Osteoblast (primary cell): ENCODE measurements at regions not wholly inside any gene's neighbourhood (a gene's known extent, or its start where the extent isn't known, plus 50 kb on each side); places are given as distances from the start of the nearest gene placed in this dataset.

Experiments
- DNase-seq: peaks from one replicate; pipeline ENCODE4 v3.0.0; 2011; ENCODE audit warnings: low spot score, mixed read lengths; ENCODE audit not compliant: insufficient read length; ENCODE audit errors: missing footprints
- H2AFZ ChIP-seq: 2 replicates; pipeline ENCODE4 v1.6.0; 2011; ENCODE audit warnings: mild to moderate bottlenecking, low read length
- H3K27ac ChIP-seq: 2 replicates; pipeline ENCODE4 v1.5.1; 2011; ENCODE audit warnings: mild to moderate bottlenecking, low read depth, low read length, moderate library complexity
- H3K27me3 ChIP-seq: 2 replicates; pipeline ENCODE4 v1.6.0; 2012; ENCODE audit warnings: mild to moderate bottlenecking, control low read depth, inconsistent platforms, low read length, moderate library complexity; ENCODE audit not compliant: insufficient read depth
- H3K36me3 ChIP-seq: 2 replicates; pipeline ENCODE4 v1.5.1; 2011; ENCODE audit warnings: mild to moderate bottlenecking, low read length, control low read depth, moderate library complexity; ENCODE audit not compliant: insufficient read depth
- H3K4me1 ChIP-seq: 2 replicates; pipeline ENCODE4 v1.5.1; 2011; ENCODE audit warnings: mild to moderate bottlenecking, low read length, control low read depth, moderate library complexity; ENCODE audit not compliant: insufficient read depth
- H3K4me2 ChIP-seq: 2 replicates; pipeline ENCODE4 v1.6.0; 2011; ENCODE audit warnings: mild to moderate bottlenecking, low read length; ENCODE audit not compliant: insufficient read depth
- H3K4me3 ChIP-seq: fragments of 200-600 bp; sonication (generic); 3 replicates; pipeline ENCODE4 v1.5.1; 2012; ENCODE audit warnings: mild to moderate bottlenecking, low read length, inconsistent platforms; ENCODE audit not compliant: insufficient read depth
- H3K79me2 ChIP-seq: 2 replicates; pipeline ENCODE4 v1.6.0; 2012; ENCODE audit warnings: mild to moderate bottlenecking, low read length, control low read depth, inconsistent platforms; ENCODE audit not compliant: insufficient read depth
- H3K9me3 ChIP-seq: 2 replicates; pipeline ENCODE4 v1.5.1; 2011; ENCODE audit warnings: low read depth, low read length, control low read depth
- H4K20me1 ChIP-seq: 2 replicates; pipeline ENCODE4 v1.6.0; 2012; ENCODE audit warnings: mild to moderate bottlenecking, low read length, control low read depth; ENCODE audit not compliant: insufficient read depth
- CTCF ChIP-seq: IDR thresholded peaks from 2 replicates; pipeline ENCODE4 v1.5.1; 2011; ENCODE audit warnings: mild to moderate bottlenecking, low read depth, low read length, moderate library complexity; ENCODE audit errors: extremely low read depth

- Histone ChIP-seq H4K20me1 (no peaks in the 10 kb centered on the region), H3K4me3 (no peak overlapping the region), H3K9me3 (no peaks in the 10 kb centered on the region), H2AFZ (no peak overlapping the region), H3K4me2 (no peak overlapping the region), H3K27ac (no peak overlapping the region), H3K4me1 (no peaks in the 10 kb centered on the region), H3K79me2 (no peaks in the 10 kb centered on the region), H3K27me3 (no peaks in the 10 kb centered on the region), H3K36me3 (no peaks in the 10 kb centered on the region)
- no peak for TF ChIP-seq CTCF
- DNase-seq, result no peak
These were observed 144.0 kb upstream of the KCND3 start for GRCh38 chr1:112133487-112133886.

DNA sequence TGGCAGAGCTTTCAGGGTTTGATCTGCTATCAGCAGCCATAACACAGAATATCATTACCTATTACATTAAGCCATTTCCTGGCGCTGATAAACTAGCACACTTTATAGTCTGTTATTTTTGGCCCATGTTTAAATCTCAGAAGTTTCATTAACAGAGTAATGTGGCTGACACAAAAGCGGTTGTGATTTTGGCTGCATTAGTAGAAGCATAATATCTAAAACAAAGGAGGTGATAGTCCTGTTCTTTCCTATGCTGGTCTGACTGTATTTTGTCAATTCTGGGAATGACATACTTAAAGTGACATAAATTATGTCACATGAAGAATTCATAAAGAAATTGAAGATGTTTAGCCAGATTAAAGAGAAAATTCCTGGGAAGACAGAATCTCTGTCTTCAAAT is 151.3 kb upstream of the KCND3 start:
- H4K20me1 ChIP-seq, result no peaks in the 10 kb centered on the region
- no peaks in the 10 kb centered on the region for H3K79me2 ChIP-seq
- no peaks in the 10 kb centered on the region for H3K9me3 ChIP-seq
- no peak for DNase-seq
- H3K27me3 ChIP-seq, result no peaks in the 10 kb centered on the region
- H3K27ac ChIP-seq, result no peak overlapping the region
- TF ChIP-seq CTCF, result no peak
- H3K4me2 ChIP-seq, result no peak overlapping the region
- H3K4me3 ChIP-seq, result no peak overlapping the region
- no peak overlapping the region for H2AFZ ChIP-seq
- H3K4me1 ChIP-seq, result no peaks in the 10 kb centered on the region
- H3K36me3 ChIP-seq, result no peaks in the 10 kb centered on the region

GRCh38 chr1:112141301-112141700 is 151.8 kb upstream of the KCND3 start:
- no peak overlapping the region for H3K27ac ChIP-seq
- no peaks in the 10 kb centered on the region for H3K4me1 ChIP-seq
- H3K27me3 ChIP-seq, result no peaks in the 10 kb centered on the region
- TF ChIP-seq CTCF, result no peak
- no peaks in the 10 kb centered on the region for H3K79me2 ChIP-seq
- no peak for DNase-seq
- no peaks in the 10 kb centered on the region for H4K20me1 ChIP-seq
- no peaks in the 10 kb centered on the region for H3K9me3 ChIP-seq
- no peak overlapping the region for H3K4me2 ChIP-seq
- no peak overlapping the region for H2AFZ ChIP-seq
- H3K4me3 ChIP-seq, result no peak overlapping the region
- H3K36me3 ChIP-seq, result no peaks in the 10 kb centered on the region

DNA sequence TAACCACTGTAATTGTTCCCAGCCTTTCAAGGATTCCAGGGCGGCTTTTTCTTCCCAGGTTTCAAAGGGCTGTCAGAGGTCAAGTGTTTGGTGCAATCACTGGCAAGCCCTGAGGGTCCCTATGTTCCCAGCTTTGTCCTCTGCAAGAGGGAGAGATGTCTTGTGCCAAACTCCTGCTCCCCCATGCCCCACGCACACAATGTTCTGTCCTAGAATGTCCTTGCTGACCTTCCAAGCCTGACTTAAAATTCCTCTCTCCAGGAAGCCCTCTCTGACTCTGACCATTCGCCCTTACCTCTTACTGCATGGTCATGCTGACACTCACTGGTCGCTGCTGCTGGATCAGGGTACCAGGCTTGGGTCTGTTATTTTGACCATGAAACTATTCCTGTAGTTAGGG is 152.5 kb upstream of the KCND3 start:
- Histone ChIP-seq H4K20me1 (no peaks in the 10 kb centered on the region), H3K9me3 (no peaks in the 10 kb centered on the region), H3K4me2 (no peak overlapping the region), H2AFZ (no peak overlapping the region), H3K36me3 (no peaks in the 10 kb centered on the region), H3K4me3 (no peak overlapping the region), H3K4me1 (no peaks in the 10 kb centered on the region), H3K27ac (no peak overlapping the region), H3K79me2 (no peaks in the 10 kb centered on the region), H3K27me3 (no peaks in the 10 kb centered on the region)
- no peak for TF ChIP-seq CTCF
- no peak for DNase-seq
